ENCODE measurements at regions not wholly inside any gene's neighbourhood (a gene's known extent, or its start where the extent isn't known, plus 50 kb on each side); places are given as distances from the start of the nearest gene placed in this dataset.
"Not testable (repeated sequence)": the region's sequence is repeated elsewhere in the genome, so short reads cannot be mapped to it uniquely, and the experiment has no call there.

DNA sequence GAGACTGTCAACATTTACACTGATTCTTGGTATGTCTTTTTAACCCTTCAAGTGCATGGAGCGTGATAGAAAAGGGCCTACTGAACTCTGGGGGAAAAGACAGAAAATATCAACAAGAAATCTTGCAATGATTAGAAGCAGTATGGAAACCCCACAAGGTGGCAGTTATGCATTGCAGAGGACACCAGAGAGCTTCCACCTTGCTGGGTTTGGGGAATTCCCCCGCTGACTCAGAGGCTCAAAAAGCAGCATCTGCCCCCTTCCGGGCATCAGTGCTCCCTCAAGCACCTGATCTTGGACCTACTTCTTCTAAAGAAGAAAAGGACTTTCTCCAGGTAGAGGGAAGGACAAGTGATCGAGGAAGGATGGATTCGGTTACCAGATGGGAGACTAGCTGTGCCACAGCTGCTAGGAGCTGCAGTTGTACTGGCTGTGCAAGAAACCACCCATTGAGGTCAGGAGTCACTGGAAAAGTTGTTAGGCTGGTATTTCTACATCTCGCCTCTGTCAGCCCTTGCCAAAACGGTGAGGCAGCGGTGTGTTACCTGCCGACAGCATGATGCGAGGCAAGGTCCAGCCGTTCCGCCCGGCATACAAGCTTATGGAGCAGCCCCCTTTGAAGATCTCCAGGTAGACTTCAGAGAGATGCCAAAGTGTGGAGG, 102.8 kb upstream of the OSBPL11 start:
- peak; percentile 75 for DNase-seq (ENCODE audit: low spot score)

- DNase-seq (ENCODE audit: low spot score), result no peak
These were observed 120.4 kb upstream of the OSBPL11 start for GRCh38 chr3:125715651-125716050.

DNA sequence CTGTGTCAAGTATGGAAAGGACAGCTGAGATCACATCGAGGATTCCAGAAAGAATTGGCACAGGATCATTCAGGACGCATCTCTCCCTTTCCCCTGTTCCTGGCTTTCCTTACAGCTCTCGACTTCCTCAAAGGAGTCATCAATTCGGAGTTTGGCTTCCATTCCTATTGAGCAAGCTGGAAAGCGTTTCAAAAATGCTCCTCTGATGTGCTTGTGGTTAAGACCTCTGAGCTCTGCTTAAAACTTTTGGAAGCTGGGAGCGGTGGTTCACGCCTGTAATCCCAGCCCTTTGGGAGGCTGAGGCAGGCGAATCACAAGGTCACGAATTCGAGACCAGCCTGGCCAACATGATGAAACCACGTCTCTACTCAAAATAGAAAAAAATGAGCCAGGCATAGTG, 136.9 kb upstream of the OSBPL11 start:
- not testable (repeated sequence) for DNase-seq (ENCODE audit: low spot score)

GRCh38 chr3:125741991-125742718, 146.9 kb upstream of the OSBPL11 start:
- DNase-seq (ENCODE audit: low spot score), result peak; percentile 38

DNA sequence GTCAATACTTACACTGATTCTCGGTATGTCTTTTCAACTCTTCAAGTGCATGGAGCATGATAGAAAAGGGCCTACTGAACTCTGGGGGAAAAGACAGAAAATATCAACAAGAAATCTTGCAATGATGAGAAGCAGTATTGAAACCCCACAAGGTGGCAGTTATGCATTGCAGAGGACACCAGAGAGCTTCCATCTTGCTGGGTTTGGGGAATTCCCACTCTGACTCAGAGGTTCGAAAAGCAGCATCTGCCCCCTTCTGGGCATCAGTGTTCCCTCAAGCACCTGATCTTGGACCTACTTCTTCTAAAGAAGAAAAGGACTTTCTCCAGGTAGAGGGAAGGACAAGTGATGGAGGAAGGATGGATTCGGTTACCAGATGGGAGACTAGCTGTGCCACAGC, 147.5 kb upstream of the OSBPL11 start:
- not testable (repeated sequence) for DNase-seq (ENCODE audit: low spot score)

- DNase-seq (ENCODE audit: low spot score), result not testable (repeated sequence)
These were observed 161.8 kb upstream of the OSBPL11 start for GRCh38 chr3:125757050-125757449.

GRCh38 chr3:125758641-125759130, 163.4 kb upstream of the OSBPL11 start:
- not testable (repeated sequence) for DNase-seq (ENCODE audit: low spot score)

- not testable (repeated sequence) for DNase-seq (ENCODE audit: low spot score)
These were observed 167.3 kb upstream of the OSBPL11 start for GRCh38 chr3:125762601-125763000.

- DNase-seq (ENCODE audit: low spot score), result peak; percentile 33
These were observed 171.1 kb upstream of the OSBPL11 start for GRCh38 chr3:125766285-125766826.

GRCh38 chr3:125766931-125767330, 171.6 kb upstream of the OSBPL11 start:
- DNase-seq (ENCODE audit: low spot score), result not testable (repeated sequence)

DNA sequence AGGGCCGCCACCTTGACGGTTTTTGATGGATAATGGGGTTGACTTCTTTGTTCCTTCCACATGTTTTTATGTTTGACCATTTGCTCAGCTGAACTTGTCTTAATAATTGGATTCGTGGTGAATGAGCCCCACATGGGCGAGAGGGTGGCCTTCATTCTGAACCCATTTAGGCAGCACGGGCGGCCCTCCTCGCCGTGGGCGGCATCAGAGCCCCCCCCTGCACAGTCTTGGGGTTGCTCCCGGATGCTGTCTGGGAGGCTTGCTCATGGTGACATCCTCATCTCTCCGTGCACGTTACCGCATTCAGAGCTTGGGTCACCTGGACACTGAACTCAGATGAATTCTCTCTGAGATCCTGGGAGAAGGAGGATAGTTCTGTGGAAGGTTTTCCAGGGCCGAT, 172.3 kb upstream of the OSBPL11 start:
- no peak for DNase-seq (ENCODE audit: low spot score)

- not testable (repeated sequence) for DNase-seq (ENCODE audit: low spot score)
These were observed 173.5 kb upstream of the OSBPL11 start for GRCh38 chr3:125768821-125769220.

GRCh38 chr3:125771506-125771905, 176.2 kb upstream of the OSBPL11 start:
- DNase-seq (ENCODE audit: low spot score), result not testable (repeated sequence)

- DNase-seq (ENCODE audit: low spot score), result not testable (repeated sequence)
These were observed 179.2 kb upstream of the OSBPL11 start for GRCh38 chr3:125774433-125775034.

GRCh38 chr3:125775106-125775505, 179.8 kb upstream of the OSBPL11 start:
- DNase-seq (ENCODE audit: low spot score), result not testable (repeated sequence)

DNA sequence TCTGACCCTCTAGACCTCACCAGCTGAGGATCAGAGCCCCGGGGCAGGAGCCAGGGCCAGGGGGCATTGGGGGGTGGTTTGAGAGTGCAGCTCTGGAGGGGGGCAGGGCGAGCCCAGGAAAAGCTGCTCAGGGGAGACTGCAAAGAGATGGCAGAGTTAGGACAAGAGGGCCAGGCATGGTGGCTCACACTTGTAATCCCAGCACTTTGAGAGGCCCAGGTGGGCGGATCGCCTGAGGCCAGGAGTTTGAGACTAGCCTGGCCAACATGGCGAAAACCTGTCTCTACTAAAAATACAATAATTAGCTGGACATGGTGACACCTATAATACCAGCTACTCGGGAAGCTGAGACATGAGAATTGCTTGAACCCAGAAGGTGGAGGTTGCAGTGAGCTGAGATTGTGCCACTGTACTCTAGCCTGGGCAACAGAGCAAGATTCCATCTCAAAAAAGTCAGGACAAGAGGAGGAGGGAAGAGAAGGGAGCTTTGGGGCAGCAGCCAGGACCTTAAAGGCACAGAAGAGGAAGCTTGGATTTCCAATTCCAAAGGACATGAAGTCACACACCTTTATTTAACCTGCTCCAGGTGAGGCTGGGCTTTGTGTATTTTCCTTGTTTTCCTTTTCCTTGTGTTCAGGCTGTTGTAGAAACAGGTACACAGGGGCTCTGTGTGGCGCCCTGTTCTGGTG, 180.5 kb upstream of the OSBPL11 start:
- not testable (repeated sequence) for DNase-seq (ENCODE audit: low spot score)

- DNase-seq (ENCODE audit: low spot score), result not testable (repeated sequence)
These were observed 184.0 kb upstream of the OSBPL11 start for GRCh38 chr3:125779276-125779675.

- DNase-seq (ENCODE audit: low spot score), result not testable (repeated sequence)
These were observed 184.6 kb upstream of the OSBPL11 start for GRCh38 chr3:125779918-125780317.

DNA sequence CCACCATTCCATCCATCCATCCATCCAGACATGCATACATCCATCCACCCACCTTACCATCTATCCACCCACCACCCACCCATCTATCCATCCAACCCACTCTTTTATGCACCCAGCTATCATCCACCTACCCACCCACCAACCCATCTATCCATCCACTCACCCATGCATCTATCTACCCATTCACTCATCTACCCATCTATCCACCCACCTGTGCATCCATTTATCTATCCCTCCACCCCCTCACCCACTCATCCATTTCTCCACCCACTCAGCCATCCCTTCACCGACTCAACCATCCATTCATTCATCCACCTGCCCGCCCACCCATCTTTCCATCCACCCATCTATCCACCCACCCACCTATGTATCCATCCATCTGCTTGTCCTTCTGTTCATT, 186.4 kb upstream of the OSBPL11 start:
- DNase-seq (ENCODE audit: low spot score), result not testable (repeated sequence)

DNA sequence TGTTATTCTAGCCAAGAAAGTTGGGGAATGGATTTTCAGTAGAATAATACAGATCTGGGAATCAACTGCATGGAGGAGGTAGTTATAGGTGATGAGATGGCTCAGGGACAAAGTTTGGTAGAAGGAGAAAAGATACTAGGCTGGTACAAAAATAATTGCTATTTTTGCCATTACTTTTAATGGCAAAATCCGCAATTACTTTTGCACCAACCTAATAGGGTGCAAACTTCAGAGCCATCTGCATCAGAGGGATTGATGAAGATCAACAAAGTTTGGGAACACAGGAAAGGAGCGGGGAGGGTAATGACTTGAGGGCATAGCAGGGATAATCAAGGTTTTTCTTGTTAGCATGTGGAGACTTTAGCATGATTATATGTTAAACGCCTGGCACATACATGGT, 178.7 kb upstream of the ROPN1B start:
- not testable (repeated sequence) for DNase-seq (ENCODE audit: low spot score)

- DNase-seq (ENCODE audit: low spot score), result not testable (repeated sequence)
These were observed 178.0 kb upstream of the ROPN1B start for GRCh38 chr3:125791021-125791420.

DNA sequence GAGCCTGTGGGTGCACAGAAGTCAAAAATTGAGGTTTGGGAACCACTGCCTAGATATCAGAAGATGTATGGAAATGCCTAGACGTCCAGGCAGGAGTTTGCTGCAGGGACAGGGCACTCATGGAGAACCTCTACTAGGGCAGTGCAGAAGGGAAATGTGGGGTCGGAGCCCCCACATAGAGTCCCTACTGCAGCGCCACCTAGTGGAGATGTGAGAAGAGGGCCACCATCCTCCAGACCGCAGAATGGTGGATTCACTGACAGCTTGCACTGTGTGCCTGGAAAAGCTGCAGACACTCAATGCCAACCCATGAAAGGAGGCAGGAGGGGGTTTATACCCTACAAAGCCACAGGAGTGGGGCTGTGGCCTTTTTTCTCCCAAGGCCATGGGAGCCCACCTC, 159.0 kb upstream of the ROPN1B start:
- DNase-seq (ENCODE audit: low spot score), result not testable (repeated sequence)
